NOMO-1 treated with dmso at 0.1 percent for 144 hours (cell line): ENCODE measurements at regions not wholly inside any gene's neighbourhood (a gene's known extent, or its start where the extent isn't known, plus 50 kb on each side); places are given as distances from the start of the nearest gene placed in this dataset.
"Not testable (repeated sequence)": the region's sequence is repeated elsewhere in the genome, so short reads cannot be mapped to it uniquely, and the experiment has no call there.

Experiments
- DNase-seq: peaks from one replicate; lab custom pipeline; 2025; ENCODE audit not compliant: unreplicated experiment; lab: John Stamatoyannopoulos, UW

GRCh38 chr20:11976966-11977365 lies 59.3 kb downstream of the BTBD3 start:
- no peak for DNase-seq

- DNase-seq, result no peak
Observed at GRCh38 chr20:11978496-11978895, 60.8 kb downstream of the BTBD3 start.

GRCh38 chr20:11979306-11979990 lies 61.8 kb downstream of the BTBD3 start:
- DNase-seq, result no peak

GRCh38 chr20:11980263-11980662 lies 62.6 kb downstream of the BTBD3 start:
- no peak for DNase-seq

- no peak for DNase-seq
Observed at GRCh38 chr20:11981366-11981947, 63.8 kb downstream of the BTBD3 start.

GRCh38 chr20:11982289-11982954 lies 64.7 kb downstream of the BTBD3 start:
- DNase-seq, result no peak

- DNase-seq, result no peak
Observed at GRCh38 chr20:11982955-11983470, 65.3 kb downstream of the BTBD3 start.

GRCh38 chr20:11986954-11987353 lies 69.3 kb downstream of the BTBD3 start:
- no peak for DNase-seq

GRCh38 chr20:11987526-11987925 lies 69.8 kb downstream of the BTBD3 start:
- no peak for DNase-seq

GRCh38 chr20:11989018-11989771 lies 71.5 kb downstream of the BTBD3 start:
- no peak for DNase-seq

- DNase-seq, result no peak
Observed at GRCh38 chr20:11992426-11992825, 74.7 kb downstream of the BTBD3 start.

- no peak for DNase-seq
Observed at GRCh38 chr20:11993886-11994461, 76.3 kb downstream of the BTBD3 start.

- DNase-seq, result no peak
Observed at GRCh38 chr20:11995805-11996567, 78.3 kb downstream of the BTBD3 start.

GRCh38 chr20:12004776-12005175 lies 87.1 kb downstream of the BTBD3 start:
- DNase-seq, result not testable (repeated sequence)

- DNase-seq, result peak; percentile 52
Observed at GRCh38 chr20:12012241-12013222, 94.8 kb downstream of the BTBD3 start.

GRCh38 chr20:12014276-12014675 lies 96.6 kb downstream of the BTBD3 start:
- DNase-seq, result no peak

- DNase-seq, result no peak
Observed at GRCh38 chr20:12014736-12015135, 97.0 kb downstream of the BTBD3 start.

GRCh38 chr20:12016291-12016690 lies 98.6 kb downstream of the BTBD3 start:
- no peak for DNase-seq

- no peak for DNase-seq
Observed at GRCh38 chr20:12019715-12020114, 102.0 kb downstream of the BTBD3 start.
